ENCODE measurements at regions not wholly inside any gene's neighbourhood (a gene's known extent, or its start where the extent isn't known, plus 50 kb on each side); places are given as distances from the start of the nearest gene placed in this dataset.

DNA sequence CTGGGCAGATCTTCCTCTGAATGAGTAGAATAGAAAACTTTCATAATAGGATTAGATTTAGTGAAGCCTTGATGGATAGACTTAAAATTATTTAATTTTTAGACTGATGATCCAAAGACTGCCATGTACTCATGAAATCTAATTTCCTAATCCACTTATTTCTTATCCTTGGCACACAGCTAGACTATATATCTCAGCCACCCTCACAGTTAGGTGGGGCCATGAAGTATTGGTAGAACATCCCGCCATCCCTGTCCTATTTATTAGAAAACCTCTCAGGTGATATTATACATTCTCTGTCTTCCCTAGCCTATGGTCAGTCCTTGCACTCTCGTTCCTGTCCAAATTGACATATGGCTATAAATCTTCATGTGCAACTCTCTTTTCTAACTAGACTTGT lies 110.9 kb downstream of the FAM170A start:
- WGBS (ENCODE audit: extremely low coverage, insufficient coverage, low lambda C conversion rate) = no CpG with 5 or more reads among the region's 2 CpGs
- Histone ChIP-seq H2BK120ac (ENCODE audit: low read depth, low read length) (no peak overlapping the region), H3K79me1 (ENCODE audit: low read length) (no peaks in the 10 kb centered on the region), H2BK15ac (replicated peaks; ENCODE audit: low read depth) (no peak overlapping the region), H4K8ac (ENCODE audit: low read depth, low read length) (no peak overlapping the region), H2AK5ac (ENCODE audit: low read length) (no peak overlapping the region), H3K4ac (ENCODE audit: low read depth, low read length) (no peak overlapping the region), H3K9ac (ENCODE audit: low read length) (no peak overlapping the region), H3K36me3 (ENCODE audit: control insufficient read depth, insufficient read depth, low read length) (no peaks in the 10 kb centered on the region), H3K23ac (ENCODE audit: low read length) (no peak overlapping the region), H2BK5ac (ENCODE audit: low read length) (no peak overlapping the region), H3K79me2 (ENCODE audit: control insufficient read depth, insufficient read depth, low read length) (no peaks in the 10 kb centered on the region), H3K18ac (ENCODE audit: low read length) (no peak overlapping the region), H3K27ac (ENCODE audit: low read depth, low read length) (no peak overlapping the region), H3K4me1 (ENCODE audit: control insufficient read depth, low read depth, low read length) (no peaks in the 10 kb centered on the region), H4K5ac (ENCODE audit: low read length) (no peak overlapping the region), H3K27me3 (ENCODE audit: insufficient read depth, low read length, poor library complexity) (no peaks in the 10 kb centered on the region), H3K56ac (ENCODE audit: low read length) (no peak overlapping the region), H3K4me3 (ENCODE audit: low read length) (no peak overlapping the region), H3K4me2 (ENCODE audit: low read length) (no peak overlapping the region)
- no peak for DNase-seq

GRCh38 chr5:119741691-119742090 lies 112.3 kb downstream of the FAM170A start:
- no peak overlapping the region for H3K4ac ChIP-seq (ENCODE audit: low read depth, low read length)
- H3K79me1 ChIP-seq (ENCODE audit: low read length) = no peaks in the 10 kb centered on the region
- H2AK5ac ChIP-seq (ENCODE audit: low read length) = no peak overlapping the region
- H2BK120ac ChIP-seq (ENCODE audit: low read depth, low read length) = no peak overlapping the region
- H3K9ac ChIP-seq (ENCODE audit: low read length) = no peak overlapping the region
- no peak overlapping the region for H4K5ac ChIP-seq (ENCODE audit: low read length)
- DNase-seq = no peak
- H3K4me3 ChIP-seq (ENCODE audit: low read length) = no peak overlapping the region
- H2BK5ac ChIP-seq (ENCODE audit: low read length) = no peak overlapping the region
- H3K18ac ChIP-seq (ENCODE audit: low read length) = no peak overlapping the region
- no peaks in the 10 kb centered on the region for H3K4me1 ChIP-seq (ENCODE audit: control insufficient read depth, low read depth, low read length)
- H2BK15ac ChIP-seq (replicated peaks; ENCODE audit: low read depth) = no peak overlapping the region
- no peak overlapping the region for H3K56ac ChIP-seq (ENCODE audit: low read length)
- no peaks in the 10 kb centered on the region for H3K79me2 ChIP-seq (ENCODE audit: control insufficient read depth, insufficient read depth, low read length)
- H3K27ac ChIP-seq (ENCODE audit: low read depth, low read length) = no peak overlapping the region
- no peak overlapping the region for H3K4me2 ChIP-seq (ENCODE audit: low read length)
- H3K36me3 ChIP-seq (ENCODE audit: control insufficient read depth, insufficient read depth, low read length) = no peaks in the 10 kb centered on the region
- no peaks in the 10 kb centered on the region for H3K27me3 ChIP-seq (ENCODE audit: insufficient read depth, low read length, poor library complexity)
- H4K8ac ChIP-seq (ENCODE audit: low read depth, low read length) = no peak overlapping the region
- no peak overlapping the region for H3K23ac ChIP-seq (ENCODE audit: low read length)

DNA sequence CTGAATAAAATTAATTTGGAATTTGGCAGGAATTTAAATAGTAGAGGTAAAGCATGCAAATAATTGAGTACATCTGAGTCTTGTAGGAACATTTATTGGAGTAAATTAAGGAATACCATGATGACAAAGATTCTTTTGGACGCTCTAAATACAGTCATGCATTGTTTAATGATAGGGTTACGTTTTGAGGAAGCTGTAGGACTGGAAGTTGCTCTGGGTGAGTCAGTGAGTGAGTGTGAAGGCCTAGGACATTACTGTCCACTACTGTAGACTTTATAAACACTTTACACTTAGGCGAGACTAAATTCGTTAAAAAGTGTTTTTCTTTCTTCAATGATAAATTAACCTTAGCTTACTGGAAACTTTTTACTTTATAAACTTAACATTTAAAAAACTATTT lies 113.0 kb downstream of the FAM170A start:
- no CpG with 5 or more reads among the region's 4 CpGs for WGBS (ENCODE audit: extremely low coverage, insufficient coverage, low lambda C conversion rate)
- Histone ChIP-seq H3K4me2 (ENCODE audit: low read length) (no peak overlapping the region), H3K4me3 (ENCODE audit: low read length) (no peak overlapping the region), H3K36me3 (ENCODE audit: control insufficient read depth, insufficient read depth, low read length) (no peaks in the 10 kb centered on the region), H2BK15ac (replicated peaks; ENCODE audit: low read depth) (no peak overlapping the region), H3K23ac (ENCODE audit: low read length) (no peak overlapping the region), H3K56ac (ENCODE audit: low read length) (no peak overlapping the region), H2AK5ac (ENCODE audit: low read length) (no peak overlapping the region), H3K27me3 (ENCODE audit: insufficient read depth, low read length, poor library complexity) (no peaks in the 10 kb centered on the region), H3K4me1 (ENCODE audit: control insufficient read depth, low read depth, low read length) (no peaks in the 10 kb centered on the region), H3K18ac (ENCODE audit: low read length) (no peak overlapping the region), H3K79me2 (ENCODE audit: control insufficient read depth, insufficient read depth, low read length) (no peaks in the 10 kb centered on the region), H2BK120ac (ENCODE audit: low read depth, low read length) (no peak overlapping the region), H3K4ac (ENCODE audit: low read depth, low read length) (no peak overlapping the region), H2BK5ac (ENCODE audit: low read length) (no peak overlapping the region), H4K8ac (ENCODE audit: low read depth, low read length) (no peak overlapping the region), H3K79me1 (ENCODE audit: low read length) (no peaks in the 10 kb centered on the region), H4K5ac (ENCODE audit: low read length) (no peak overlapping the region), H3K9ac (ENCODE audit: low read length) (no peak overlapping the region), H3K27ac (ENCODE audit: low read depth, low read length) (no peak overlapping the region)
- no peak for DNase-seq

- Histone ChIP-seq H3K4ac (ENCODE audit: low read depth, low read length) (no peak overlapping the region), H3K27me3 (ENCODE audit: insufficient read depth, low read length, poor library complexity) (no peaks in the 10 kb centered on the region), H3K18ac (ENCODE audit: low read length) (no peak overlapping the region), H2BK15ac (replicated peaks; ENCODE audit: low read depth) (no peak overlapping the region), H3K56ac (ENCODE audit: low read length) (peak overlapping the region; percentile 35), H3K27ac (ENCODE audit: low read depth, low read length) (no peak overlapping the region), H3K4me3 (ENCODE audit: low read length) (no peak overlapping the region), H3K4me2 (ENCODE audit: low read length) (no peak overlapping the region), H3K4me1 (ENCODE audit: control insufficient read depth, low read depth, low read length) (no peaks in the 10 kb centered on the region), H2AK5ac (ENCODE audit: low read length) (no peak overlapping the region), H3K79me1 (ENCODE audit: low read length) (no peaks in the 10 kb centered on the region), H3K79me2 (ENCODE audit: control insufficient read depth, insufficient read depth, low read length) (no peaks in the 10 kb centered on the region), H4K8ac (ENCODE audit: low read depth, low read length) (peak overlapping the region; percentile 39), H3K36me3 (ENCODE audit: control insufficient read depth, insufficient read depth, low read length) (no peaks in the 10 kb centered on the region), H2BK120ac (ENCODE audit: low read depth, low read length) (peak overlapping the region; percentile 88), H3K9ac (ENCODE audit: low read length) (no peak overlapping the region), H3K23ac (ENCODE audit: low read length) (no peak overlapping the region), H2BK5ac (ENCODE audit: low read length) (no peak overlapping the region), H4K5ac (ENCODE audit: low read length) (no peak overlapping the region)
- DNase-seq = peak; percentile 88
- WGBS (ENCODE audit: extremely low coverage, insufficient coverage, low lambda C conversion rate) = no CpG with 5 or more reads among the region's 1 CpG
Measured at GRCh38 chr5:119743927-119744326, 114.6 kb downstream of the FAM170A start.

GRCh38 chr5:119745976-119746375 lies 116.6 kb downstream of the FAM170A start:
- H2BK5ac ChIP-seq (ENCODE audit: low read length) = no peak overlapping the region
- no peak overlapping the region for H3K4me3 ChIP-seq (ENCODE audit: low read length)
- no peak overlapping the region for H3K18ac ChIP-seq (ENCODE audit: low read length)
- H2AK5ac ChIP-seq (ENCODE audit: low read length) = no peak overlapping the region
- no peaks in the 10 kb centered on the region for H3K27me3 ChIP-seq (ENCODE audit: insufficient read depth, low read length, poor library complexity)
- H3K4ac ChIP-seq (ENCODE audit: low read depth, low read length) = no peak overlapping the region
- no peak overlapping the region for H4K8ac ChIP-seq (ENCODE audit: low read depth, low read length)
- H3K56ac ChIP-seq (ENCODE audit: low read length) = no peak overlapping the region
- no peaks in the 10 kb centered on the region for H3K4me1 ChIP-seq (ENCODE audit: control insufficient read depth, low read depth, low read length)
- no peaks in the 10 kb centered on the region for H3K36me3 ChIP-seq (ENCODE audit: control insufficient read depth, insufficient read depth, low read length)
- no peak overlapping the region for H3K9ac ChIP-seq (ENCODE audit: low read length)
- no peak overlapping the region for H2BK120ac ChIP-seq (ENCODE audit: low read depth, low read length)
- no peak overlapping the region for H3K4me2 ChIP-seq (ENCODE audit: low read length)
- no peak overlapping the region for H3K23ac ChIP-seq (ENCODE audit: low read length)
- no peak overlapping the region for H4K5ac ChIP-seq (ENCODE audit: low read length)
- H3K79me2 ChIP-seq (ENCODE audit: control insufficient read depth, insufficient read depth, low read length) = no peaks in the 10 kb centered on the region
- H2BK15ac ChIP-seq (replicated peaks; ENCODE audit: low read depth) = no peak overlapping the region
- DNase-seq = no peak
- H3K27ac ChIP-seq (ENCODE audit: low read depth, low read length) = no peak overlapping the region
- no peaks in the 10 kb centered on the region for H3K79me1 ChIP-seq (ENCODE audit: low read length)
- WGBS (ENCODE audit: extremely low coverage, insufficient coverage, low lambda C conversion rate) = no CpG with 5 or more reads among the region's 1 CpG

DNA sequence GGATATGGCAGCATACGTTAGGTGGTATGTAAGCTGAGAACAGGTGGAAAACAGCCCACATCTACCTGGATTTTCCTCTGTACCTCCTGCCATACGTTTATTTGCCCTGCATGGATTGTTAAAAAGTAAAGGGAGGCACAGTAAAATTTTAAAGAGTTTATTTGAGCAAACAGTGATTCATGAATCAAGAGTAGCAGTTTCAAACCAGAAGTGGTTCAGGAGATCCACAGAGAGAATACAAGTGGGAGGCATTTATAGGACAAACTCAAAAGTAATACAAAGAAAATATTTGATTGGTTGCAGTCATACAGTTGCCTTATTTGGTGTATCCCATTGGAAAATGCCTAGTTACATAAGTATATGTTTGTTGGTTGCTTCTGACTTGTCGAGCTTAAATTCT lies 117.6 kb downstream of the FAM170A start:
- Histone ChIP-seq H3K23ac (ENCODE audit: low read length) (no peak overlapping the region), H3K4me3 (ENCODE audit: low read length) (no peak overlapping the region), H3K27me3 (ENCODE audit: insufficient read depth, low read length, poor library complexity) (no peaks in the 10 kb centered on the region), H3K18ac (ENCODE audit: low read length) (no peak overlapping the region), H2BK15ac (replicated peaks; ENCODE audit: low read depth) (no peak overlapping the region), H3K56ac (ENCODE audit: low read length) (no peak overlapping the region), H3K4ac (ENCODE audit: low read depth, low read length) (no peak overlapping the region), H3K36me3 (ENCODE audit: control insufficient read depth, insufficient read depth, low read length) (no peaks in the 10 kb centered on the region), H4K5ac (ENCODE audit: low read length) (no peak overlapping the region), H3K27ac (ENCODE audit: low read depth, low read length) (no peak overlapping the region), H3K9ac (ENCODE audit: low read length) (no peak overlapping the region), H3K79me1 (ENCODE audit: low read length) (no peaks in the 10 kb centered on the region), H3K4me1 (ENCODE audit: control insufficient read depth, low read depth, low read length) (no peaks in the 10 kb centered on the region), H4K8ac (ENCODE audit: low read depth, low read length) (no peak overlapping the region), H2AK5ac (ENCODE audit: low read length) (no peak overlapping the region), H2BK5ac (ENCODE audit: low read length) (no peak overlapping the region), H3K79me2 (ENCODE audit: control insufficient read depth, insufficient read depth, low read length) (no peaks in the 10 kb centered on the region), H2BK120ac (ENCODE audit: low read depth, low read length) (no peak overlapping the region), H3K4me2 (ENCODE audit: low read length) (no peak overlapping the region)
- DNase-seq = no peak
- WGBS (ENCODE audit: extremely low coverage, insufficient coverage, low lambda C conversion rate) = no CpG with 5 or more reads among the region's 3 CpGs

Measured in mesendoderm (in vitro differentiated cells).